ENCODE measurements at regions not wholly inside any gene's neighbourhood (a gene's known extent, or its start where the extent isn't known, plus 50 kb on each side); places are given as distances from the start of the nearest gene placed in this dataset.
"Not testable (repeated sequence)": the region's sequence is repeated elsewhere in the genome, so short reads cannot be mapped to it uniquely, and the experiment has no call there.

GRCh38 chr10:2920637-2921036, 146.7 kb upstream of the PFKP start:
- no peak for DNase-seq (ENCODE audit: low spot score)

DNA sequence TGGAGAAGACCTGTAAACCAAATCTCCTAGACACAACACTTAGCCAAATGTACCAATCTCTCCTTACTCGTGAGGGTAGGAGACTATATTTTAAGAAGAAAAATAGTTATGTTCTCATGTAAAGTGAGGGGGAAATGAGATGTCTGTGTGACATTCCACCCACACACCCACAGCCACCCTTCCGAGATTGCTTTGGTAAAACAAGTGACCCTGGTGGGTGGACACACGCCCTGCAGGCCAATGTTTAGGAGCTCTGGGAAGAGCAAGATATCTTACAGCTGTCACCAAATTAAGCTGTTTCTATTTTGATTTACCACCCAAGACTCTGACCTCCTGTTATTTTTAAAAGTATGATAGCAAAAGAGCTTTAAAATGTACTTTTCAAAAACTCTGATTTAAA, 147.2 kb upstream of the PFKP start:
- DNase-seq (ENCODE audit: low spot score): no peak

- DNase-seq (ENCODE audit: low spot score): no peak
Measured at GRCh38 chr10:2919016-2919415, 148.3 kb upstream of the PFKP start.

GRCh38 chr10:2918489-2918888, 148.9 kb upstream of the PFKP start:
- no peak for DNase-seq (ENCODE audit: low spot score)

DNA sequence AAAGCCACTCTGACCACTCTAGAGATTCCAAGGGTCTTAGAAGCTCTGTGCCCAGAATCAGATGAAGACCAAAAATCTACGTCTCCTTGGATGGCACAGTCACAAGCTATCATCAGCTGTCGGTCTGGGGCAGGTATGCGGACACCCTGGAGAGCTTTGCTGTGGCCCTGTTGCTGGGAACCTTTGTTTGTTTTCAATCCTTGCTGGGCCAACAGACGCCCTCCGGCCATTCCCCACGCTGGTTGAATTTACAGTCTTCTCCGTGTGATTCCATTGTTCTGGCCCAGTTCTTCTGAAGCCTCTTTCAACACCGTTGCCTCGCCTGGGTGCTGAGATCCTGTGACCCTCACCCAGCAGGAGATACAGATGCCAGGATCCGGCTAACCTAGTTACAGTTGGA, 149.4 kb upstream of the PFKP start:
- no peak for DNase-seq (ENCODE audit: low spot score)

DNA sequence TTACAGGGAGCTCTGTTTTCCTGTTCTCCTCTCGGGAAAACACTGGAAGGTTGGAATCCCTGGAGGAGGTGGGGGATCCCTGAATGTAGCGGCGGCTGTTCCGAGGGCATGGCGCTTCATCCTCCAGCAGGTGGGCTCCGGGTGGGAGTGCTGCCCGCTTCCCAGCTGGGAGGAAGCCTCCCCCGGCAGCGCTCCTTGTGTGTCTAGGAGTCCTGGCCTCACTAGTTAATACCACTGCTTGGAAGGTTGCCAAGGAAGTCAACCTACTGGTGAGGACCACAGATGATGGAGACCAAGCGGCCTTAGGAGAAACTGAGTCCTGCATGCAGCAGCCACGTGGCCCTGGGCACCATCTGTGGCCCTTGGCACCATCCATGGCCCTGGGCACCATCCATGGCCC, 151.9 kb upstream of the PFKP start:
- DNase-seq (ENCODE audit: low spot score): no peak

GRCh38 chr10:2914741-2915140, 152.6 kb upstream of the PFKP start:
- no peak for DNase-seq (ENCODE audit: low spot score)

DNA sequence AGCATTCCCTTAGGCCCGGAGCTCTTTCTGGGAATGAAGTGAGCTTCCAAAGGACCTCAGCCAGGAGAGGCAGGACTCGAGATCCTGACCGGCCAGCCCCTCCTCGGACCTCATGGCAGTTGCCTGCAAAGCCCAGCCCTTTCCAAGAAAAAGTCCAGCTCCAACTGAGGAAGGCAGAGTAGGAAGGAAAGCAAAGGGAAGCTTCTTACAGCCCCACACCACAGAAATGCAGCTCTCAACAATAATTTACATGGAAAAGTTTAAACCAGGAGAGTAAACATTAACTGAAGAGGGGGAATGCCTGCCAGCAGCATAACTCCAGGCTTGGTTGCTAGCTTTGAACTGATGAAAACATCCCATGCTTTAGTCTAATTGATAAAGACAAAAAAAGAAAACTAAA, 153.9 kb upstream of the PFKP start:
- no peak for DNase-seq (ENCODE audit: low spot score)

DNA sequence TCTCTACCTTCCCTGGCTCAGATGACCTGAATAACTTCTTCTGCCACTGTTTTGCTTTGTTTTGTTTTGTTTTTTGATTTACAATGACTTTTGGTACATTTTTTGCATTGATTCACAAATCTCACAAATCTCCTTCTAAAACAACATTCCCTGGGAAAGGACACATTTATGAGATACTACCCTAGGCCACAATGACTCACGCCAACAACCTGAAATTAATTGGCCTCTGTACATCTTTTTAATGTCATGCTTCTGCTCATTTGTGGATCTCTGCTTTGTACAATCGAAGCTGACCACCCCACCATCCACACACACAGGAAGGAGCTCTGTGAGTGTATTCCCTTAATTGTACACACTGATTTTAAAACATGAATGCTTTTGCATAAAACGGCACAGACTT, 156.7 kb upstream of the PFKP start:
- no peak for DNase-seq (ENCODE audit: low spot score)

- DNase-seq (ENCODE audit: low spot score): no peak
Measured at GRCh38 chr10:2909921-2910320, 157.4 kb upstream of the PFKP start.

DNA sequence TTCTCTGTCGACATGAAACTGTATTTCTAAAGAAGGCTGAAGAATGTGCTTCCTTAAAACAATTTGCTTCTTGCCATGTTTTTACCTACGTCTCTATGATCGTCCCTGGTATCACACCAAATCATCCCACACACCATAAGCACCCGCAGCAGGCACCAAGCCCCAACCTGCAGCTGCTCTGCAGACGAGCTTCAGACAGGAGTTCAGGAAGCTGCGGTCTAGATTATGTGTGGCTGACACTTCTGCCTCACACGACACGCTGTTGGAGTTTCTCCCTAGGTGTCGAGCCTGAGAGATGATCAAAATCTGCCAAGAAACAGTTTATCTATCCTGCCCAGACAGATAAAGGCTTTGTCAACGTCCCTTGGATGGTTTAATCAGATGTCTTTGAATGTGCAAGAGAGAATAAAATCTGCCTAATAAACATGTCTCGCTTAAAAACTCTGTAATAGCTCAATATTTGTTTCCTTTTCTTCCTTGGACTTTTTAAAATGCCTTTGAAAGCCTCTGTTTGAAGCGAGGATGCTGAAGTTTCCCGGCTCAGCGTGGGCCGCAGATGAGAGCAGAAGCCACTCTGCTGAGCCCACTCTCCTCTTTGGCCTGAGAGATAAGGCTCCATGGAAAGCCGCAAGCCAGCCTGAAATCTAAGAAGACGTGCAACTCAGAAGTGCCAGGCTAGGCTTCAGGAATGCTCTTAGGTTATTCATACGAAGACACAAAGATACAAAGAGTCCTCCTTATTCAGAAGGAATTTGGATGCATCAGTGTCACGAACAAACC, 158.3 kb upstream of the PFKP start:
- DNase-seq (ENCODE audit: low spot score): no peak

GRCh38 chr10:2906974-2907373, 160.4 kb upstream of the PFKP start:
- no peak for DNase-seq (ENCODE audit: low spot score)

DNA sequence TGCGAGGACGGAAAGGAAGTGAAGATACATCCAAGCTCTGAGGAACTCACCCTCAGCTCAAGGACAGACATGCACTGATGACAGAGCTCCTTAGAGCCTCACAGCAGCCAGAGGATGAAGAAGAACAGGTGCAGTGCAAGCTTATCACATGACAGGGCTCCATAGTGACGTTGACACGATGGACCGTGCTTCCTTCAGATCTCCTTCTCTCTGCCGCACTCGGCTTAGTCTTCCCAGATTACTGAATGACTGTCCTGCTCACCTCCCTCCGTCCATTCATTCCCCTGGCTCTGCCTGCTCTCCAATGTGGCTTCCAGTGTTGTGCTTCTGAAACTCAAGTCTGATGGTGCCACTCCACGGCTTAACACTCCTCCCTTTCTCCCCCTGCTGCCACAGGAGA, 161.5 kb upstream of the PFKP start:
- DNase-seq (ENCODE audit: low spot score): no peak

GRCh38 chr10:2900530-2900929, 166.8 kb upstream of the PFKP start:
- DNase-seq (ENCODE audit: low spot score): no peak

DNA sequence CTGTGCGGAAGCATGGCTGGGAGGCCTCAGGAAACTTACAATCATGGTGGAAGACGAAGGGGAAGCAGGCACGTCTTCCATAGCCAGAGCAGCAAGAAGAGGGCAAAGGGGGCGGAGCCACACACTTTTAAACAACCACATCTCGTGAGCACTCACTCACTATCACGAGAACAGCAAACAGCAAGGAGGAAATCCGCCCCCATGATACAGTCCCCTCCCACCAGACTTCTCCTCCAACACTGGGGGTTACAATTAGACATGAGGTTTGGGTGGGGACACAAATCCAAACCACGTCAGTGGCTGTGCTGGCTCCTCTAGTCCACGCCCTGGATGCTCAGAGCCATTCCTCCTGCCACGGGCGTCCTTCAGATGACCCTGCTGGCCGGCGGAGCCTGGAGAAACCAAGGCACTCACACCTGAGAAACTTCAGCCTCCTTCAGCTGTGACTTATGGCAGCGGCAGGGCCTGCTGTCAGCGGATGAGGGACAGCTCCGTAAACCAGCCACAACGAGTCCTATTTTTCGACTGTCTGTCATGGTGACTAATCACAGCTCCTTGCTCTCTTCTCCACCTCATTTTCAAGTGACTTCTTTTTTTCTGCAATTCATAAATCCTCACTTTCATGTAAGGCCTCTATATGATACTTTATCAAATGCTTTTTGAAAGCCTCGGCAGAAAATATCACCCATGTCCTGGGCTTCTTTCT, 167.9 kb upstream of the PFKP start:
- DNase-seq (ENCODE audit: low spot score): no peak

DNA sequence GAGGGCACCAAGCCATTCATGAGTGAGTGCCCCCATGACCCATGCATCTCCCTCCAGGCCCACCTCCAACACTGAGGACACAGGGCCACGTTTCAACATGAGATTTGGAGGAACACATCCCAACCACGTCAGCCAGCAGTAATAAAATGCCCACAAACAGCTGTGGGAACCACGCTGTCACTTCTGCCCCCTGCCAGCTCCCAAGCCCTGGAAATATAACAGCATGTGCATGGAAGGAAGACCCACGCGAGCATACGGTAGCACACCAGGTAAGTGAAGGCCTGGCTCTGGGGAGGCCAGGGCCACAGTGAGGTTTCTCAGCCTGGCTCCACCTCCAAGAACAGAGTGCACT, 168.9 kb upstream of the PFKP start:
- DNase-seq (ENCODE audit: low spot score): no peak

- DNase-seq (ENCODE audit: low spot score): no peak
Measured at GRCh38 chr10:2897619-2898508, 169.5 kb upstream of the PFKP start.

DNA sequence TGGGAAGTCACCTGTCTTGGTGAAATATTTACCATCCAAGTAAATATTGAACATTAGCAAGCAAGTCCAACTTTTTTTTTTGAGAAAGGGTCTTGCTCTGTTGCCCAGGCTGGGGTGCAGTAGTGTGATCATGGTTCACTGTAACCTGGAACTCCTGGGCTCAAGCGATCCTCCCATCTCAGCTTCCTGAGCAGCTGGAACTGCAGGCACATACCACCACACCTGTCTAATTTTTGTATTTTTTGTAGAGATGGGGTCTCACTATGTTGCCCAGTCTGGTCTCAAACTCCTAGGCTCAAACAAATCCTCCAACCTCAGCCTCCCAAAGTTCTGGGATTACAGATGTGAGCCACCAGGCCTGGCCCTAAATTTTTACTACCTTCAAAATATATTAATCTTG, 171.0 kb upstream of the PFKP start:
- not testable (repeated sequence) for DNase-seq (ENCODE audit: low spot score)

DNA sequence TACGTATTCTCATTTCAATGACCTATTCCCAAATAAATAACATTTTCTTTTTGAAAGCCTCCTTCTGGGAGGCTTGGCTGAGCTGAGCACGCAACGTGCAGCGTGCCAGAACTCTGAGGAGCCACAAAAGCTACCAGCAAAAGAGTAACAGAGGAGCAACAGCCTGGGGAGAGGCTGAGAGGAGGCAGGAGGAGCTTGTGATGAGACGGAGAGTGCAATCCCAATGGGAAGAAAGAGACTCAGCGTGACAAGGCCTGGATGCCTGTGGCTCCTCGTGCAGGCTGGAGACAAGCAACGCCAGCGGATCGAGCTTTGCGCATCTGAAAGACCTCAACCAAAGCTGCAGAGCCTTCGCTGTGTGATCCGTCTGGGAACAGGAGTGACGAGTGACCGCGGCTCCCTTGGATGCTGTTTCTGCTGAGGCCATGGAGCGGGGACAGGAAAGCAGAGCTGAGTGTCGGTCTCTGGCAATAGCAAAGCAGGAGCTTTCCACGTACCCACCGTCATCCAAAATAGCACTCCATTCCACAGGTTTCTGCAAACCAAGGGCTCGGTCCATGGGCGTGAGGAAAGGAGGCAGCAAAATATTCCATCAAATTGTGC, 171.7 kb upstream of the PFKP start:
- DNase-seq (ENCODE audit: low spot score): no peak

DNA sequence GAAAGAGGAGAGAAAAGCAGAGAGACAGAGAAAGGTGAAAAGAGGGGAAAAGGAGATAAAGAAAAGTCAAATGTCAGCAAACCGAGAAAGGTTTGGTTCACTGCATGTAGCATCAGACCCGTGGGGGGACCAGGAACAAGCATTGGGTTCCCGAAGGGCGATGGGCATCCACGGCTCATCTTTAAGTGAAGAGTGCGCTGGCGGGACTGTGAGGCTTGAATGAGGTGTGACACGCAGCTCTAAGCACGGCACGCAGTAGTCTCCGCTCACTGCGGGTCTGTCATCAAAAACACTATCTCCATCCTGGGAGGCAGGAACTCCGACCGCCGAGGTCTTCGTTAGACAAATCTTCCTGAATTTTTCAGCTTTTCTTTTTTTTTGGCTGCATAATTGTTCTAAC, 173.4 kb upstream of the PFKP start:
- no peak for DNase-seq (ENCODE audit: low spot score)

DNA sequence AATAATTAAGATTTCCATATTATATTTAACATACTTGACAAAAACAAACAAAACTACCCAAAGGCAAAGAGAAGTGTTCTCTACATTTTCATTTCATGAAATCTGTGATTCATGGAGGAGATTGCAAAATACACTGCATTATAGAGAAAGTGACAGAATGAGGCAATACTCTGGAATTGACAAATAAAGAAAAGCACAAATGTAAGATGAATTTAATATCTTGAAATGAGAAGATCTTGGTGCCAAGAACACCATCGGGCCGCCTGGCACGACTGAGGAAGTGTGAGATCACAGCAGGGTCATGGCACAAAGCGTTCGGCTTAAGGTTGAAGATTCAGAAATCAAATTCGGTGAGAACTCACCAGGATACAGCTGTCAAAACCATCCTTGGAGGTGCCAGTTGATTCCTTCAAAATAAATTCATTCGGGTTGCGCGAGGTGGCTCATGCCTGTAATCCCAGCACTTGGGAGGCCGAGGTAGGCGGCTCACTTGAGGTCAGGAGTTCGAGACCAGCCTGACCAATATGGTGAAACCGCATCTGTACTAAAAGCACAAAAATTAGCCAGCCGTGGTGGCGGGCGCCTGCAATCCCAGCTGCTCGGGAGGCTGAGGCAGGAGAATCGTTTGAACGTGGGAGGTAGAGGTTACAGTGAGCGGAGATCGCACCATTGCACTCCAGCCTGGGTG, 174.0 kb upstream of the PFKP start:
- DNase-seq (ENCODE audit: low spot score): no peak

DNA sequence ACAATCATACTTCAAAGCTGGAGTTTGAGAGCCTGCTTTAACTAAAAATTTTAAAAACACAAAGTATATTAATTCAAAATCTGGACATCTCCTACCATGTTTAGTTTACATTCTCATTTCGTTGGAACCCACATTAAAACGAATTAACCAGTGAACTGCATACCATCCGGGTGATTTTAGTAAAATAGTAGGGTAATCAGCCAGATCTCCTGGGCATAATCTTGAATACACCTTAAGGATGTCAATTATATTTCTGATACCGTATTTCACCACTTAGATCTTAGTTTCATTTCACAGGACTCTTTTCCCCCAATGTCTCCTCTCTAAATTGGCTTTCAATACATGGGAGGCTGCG, 175.6 kb upstream of the PFKP start:
- no peak for DNase-seq (ENCODE audit: low spot score)
